HG03469 (cell line): ENCODE measurements at regions not wholly inside any gene's neighbourhood (a gene's known extent, or its start where the extent isn't known, plus 50 kb on each side); places are given as distances from the start of the nearest gene placed in this dataset.
A peak's percentile ranks its signal among the peaks of the same experiment; 100 is the strongest.
"Not testable (repeated sequence)": the region's sequence is repeated elsewhere in the genome, so short reads cannot be mapped to it uniquely, and the experiment has no call there.

Experiments
- ATAC-seq: cut with Tn5 transposase; IDR thresholded peaks from one replicate; pipeline ENCODE4 v1.9.1; 2021; ENCODE audit warnings: mild to moderate bottlenecking, moderate library complexity, moderate number of reproducible peaks; ENCODE audit not compliant: unreplicated experiment

DNA sequence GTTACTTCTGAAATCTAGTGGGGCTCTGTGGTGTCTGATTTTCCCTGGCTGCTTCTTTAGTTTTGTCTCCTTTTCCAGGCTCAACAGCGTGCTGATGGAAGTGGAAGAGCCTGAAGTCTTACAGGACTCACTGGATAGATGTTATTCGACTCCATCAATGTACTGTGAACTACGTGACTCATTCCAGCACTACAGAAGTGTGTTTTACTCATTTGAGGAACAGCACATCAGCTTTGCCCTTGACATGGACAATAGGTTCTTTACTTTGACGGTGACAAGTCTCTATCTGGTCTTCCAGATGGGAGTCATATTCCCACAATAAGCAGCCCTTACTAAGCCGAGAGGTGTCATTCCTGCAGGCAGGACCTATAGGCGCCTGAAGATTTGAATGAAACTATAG is 51.1 kb downstream of the NBPF8 start:
- ATAC-seq: not testable (repeated sequence)

DNA sequence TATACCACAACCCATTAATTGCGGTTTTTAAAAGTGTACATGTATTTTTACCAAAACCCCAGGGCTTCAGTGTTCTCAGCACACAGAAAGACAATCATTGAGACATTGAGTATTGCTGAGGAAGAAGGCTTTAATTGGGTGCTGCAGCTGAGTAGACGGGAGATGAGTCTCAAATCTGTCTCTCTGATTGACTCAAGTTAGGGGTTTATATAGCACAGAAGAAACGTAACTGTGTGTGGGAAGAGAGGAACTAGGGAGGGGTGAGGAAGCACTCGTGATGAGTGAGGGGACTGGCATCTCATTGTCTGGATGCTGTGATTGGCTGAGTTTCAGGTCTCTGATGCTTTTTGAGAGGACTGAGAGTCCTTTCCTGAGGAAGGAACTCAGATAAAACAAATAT is 62.8 kb downstream of the NBPF8 start:
- ATAC-seq: not testable (repeated sequence)

- ATAC-seq: not testable (repeated sequence)
Measured at GRCh38 chr1:120478400-120478799, 63.6 kb downstream of the NBPF8 start.

DNA sequence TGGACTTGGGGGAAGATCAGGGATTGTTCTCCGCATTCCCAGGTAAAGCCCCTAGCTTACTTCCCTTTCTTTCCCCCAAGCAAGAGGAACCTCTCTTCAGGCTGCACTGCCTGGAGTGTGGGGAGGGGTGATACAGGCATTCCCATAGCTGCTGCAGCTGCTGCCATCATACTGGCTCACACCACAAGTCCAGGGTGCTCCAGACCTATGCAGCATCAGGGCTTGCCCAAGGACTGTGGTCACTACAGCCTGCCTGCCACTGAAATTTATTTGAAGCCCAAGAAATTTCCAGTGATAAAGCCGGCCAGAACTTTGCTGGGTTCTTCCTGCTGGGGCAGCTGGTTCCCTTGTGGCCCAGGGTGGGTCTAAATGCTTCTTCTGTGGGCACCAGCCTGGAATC is 72.7 kb downstream of the NBPF8 start:
- not testable (repeated sequence) for ATAC-seq

DNA sequence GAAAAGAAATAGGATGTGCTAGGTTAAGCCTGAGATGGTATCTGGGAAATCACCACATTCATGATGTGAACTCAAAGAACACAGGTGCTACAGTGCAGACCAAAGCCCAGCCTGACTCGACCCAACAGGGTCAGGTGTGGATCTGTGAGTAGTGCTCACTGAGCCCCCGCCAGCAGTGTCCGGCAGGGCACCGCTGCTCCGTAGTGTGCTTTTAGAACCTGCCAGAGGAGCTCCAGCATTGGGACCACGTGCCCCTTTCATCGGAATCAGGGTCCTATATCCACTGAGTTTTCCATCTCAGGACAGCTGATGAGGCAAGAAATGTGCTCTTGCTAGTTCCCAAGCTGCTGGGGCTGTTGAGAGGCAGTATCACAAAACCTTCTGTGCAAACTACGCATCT is 74.4 kb downstream of the NBPF8 start:
- ATAC-seq: not testable (repeated sequence)

GRCh38 chr1:120497145-120497544 is 82.3 kb downstream of the NBPF8 start:
- ATAC-seq: not testable (repeated sequence)

DNA sequence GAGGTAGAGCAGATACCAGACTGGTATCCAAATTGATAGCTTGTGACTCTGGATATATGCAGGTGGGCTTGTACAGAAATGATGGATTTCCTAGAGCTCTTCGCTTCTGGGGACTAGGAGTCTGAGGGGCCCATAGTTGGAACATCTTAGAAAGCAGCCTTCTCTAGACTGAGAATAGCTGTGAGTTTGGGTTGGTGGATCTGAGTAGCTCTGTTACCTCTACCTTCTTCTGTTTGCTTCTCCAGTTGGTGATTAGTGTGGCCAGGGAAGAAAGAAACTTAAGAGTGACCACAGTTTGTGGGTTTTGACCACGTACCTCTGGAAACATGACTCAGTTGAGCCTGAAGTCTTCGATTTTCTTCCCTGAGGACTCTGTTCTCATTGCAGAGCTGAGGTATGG is 88.4 kb downstream of the NBPF8 start:
- ATAC-seq: not testable (repeated sequence)

GRCh38 chr1:120506352-120506751 is 91.5 kb downstream of the NBPF8 start:
- not testable (repeated sequence) for ATAC-seq

DNA sequence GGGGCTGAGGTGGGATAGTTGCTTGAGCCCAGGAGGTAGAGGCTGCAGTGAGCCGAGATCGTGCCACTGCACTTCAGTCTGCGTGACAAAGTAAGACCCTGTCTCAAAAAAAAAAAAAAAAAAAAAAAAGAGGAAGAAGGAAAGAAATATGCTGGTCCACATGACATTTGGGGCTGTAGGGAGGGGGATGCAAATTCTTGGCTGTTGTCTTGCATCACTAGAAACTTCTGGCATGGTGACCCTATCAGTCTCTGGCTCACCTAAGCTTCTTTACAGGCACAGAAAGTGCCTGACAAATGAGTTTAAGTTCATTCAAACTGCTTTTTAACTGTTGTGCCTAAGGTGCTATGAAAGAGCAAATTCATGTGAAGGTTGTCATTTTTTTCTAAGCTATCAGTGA is 93.5 kb downstream of the NBPF8 start:
- ATAC-seq: not testable (repeated sequence)

DNA sequence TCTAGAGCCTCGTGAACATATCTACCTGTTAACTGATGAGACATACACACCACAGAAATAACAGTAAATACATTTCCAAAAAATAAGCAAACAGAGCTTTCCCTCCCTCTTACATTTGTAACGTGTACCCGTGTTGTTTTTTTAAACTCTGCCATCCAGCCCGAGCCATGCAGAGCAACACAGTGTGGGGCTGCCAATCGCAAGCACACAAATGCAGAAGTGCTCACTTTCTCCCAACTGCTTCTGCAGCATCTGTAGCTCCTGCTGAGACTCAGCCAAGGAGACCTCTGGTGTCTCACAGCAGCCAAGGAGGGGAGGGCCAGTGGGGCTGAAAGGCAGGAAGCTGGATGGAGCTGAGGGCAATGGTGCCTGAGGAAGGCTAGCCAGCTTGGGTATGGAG is 94.4 kb downstream of the NBPF8 start:
- ATAC-seq: not testable (repeated sequence)

- ATAC-seq: not testable (repeated sequence)
Measured at GRCh38 chr1:120513099-120513498, 98.3 kb downstream of the NBPF8 start.

DNA sequence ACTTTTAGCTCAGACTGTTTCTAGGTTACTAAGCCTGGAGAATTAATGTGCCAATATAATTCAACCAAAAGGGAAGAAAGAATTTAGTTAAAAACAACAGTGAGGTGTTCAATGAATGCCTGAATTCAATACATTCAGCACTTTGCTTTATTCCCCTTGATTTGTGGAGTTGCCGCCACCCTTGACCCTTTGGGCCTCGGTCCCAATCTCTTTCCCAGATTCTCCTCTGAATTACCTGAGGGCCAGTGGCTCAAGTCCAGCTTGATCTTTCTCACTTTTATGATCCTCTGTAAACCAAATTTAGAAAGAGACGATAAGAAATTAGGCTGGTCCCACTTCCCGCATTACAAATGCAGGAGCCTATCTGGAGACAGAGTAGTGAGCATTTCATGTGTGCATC is 98.7 kb downstream of the NBPF8 start:
- ATAC-seq: not testable (repeated sequence)

DNA sequence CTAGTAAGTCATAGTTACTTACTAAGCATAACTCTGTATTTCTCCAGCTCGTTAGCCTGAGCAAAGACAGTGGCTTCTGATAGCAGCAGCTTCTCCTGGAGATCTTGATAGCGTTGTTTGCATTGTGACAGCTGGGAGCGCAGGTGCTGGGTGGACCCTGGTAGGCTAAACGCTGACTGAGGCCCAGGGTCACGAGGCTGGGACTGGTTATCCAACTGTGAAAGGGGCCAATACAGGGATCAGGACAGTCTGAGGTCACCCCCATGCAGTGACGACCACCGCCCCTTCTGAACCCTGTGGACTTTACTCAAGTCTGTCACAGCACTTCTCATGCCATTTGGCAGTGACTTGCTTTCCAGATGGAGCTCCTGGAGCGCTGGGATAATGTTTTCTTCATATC is 104.4 kb downstream of the NBPF8 start:
- not testable (repeated sequence) for ATAC-seq

DNA sequence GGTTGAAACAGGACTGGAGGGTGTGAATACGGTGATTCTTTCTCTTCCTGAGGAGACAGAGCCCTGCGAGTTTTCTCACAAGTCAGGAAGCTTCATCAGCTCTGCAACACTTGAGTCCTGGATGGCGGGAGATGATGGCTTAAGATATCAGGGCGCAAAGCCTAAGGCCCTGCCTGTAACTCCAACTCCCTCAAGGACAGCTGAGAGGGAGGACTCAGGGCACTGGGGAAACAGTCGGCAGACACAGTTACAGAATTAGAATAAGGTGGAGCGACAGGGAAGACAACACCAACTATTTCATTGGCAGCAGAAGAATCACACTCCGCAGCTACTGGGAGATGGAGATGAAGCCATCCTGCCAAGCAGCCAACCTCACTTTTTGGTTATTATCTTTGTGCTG is 109.6 kb downstream of the NBPF8 start:
- not testable (repeated sequence) for ATAC-seq

GRCh38 chr1:120525386-120525785 is 110.6 kb downstream of the NBPF8 start:
- ATAC-seq: not testable (repeated sequence)

- not testable (repeated sequence) for ATAC-seq
Measured at GRCh38 chr1:120529475-120530089, 114.7 kb downstream of the NBPF8 start.

GRCh38 chr1:120531455-120531854 is 116.6 kb downstream of the NBPF8 start:
- not testable (repeated sequence) for ATAC-seq

DNA sequence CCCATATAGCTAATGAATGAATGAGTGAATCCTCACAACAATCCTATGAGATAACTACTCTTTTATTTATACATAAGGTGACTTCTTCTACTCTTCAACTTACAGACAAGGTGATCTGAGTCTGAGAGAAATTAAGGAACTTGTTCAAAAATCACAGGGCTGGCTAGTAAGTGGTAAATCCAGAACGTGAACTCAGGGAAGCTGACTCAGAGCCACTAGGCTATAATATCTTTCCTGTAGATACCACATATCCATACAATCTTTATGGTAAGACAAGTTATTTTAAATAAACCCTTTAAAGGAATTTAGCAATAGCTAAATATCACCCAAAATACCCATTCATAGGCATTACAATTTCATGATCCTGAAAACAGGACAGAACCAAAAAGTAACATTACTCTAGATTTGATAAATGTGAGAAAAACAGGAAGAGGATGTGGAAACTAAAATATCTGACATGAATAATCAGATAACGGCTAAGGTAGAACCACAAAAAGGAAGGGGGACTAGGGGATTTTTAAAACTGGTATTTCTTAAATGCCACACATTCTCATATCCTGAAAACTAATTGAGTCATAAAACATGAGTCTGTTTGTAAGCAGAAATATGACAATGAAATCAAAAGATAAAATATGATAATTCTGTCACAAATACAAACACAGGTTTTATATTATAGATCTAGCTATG is 119.7 kb downstream of the NBPF8 start:
- ATAC-seq: peak; percentile 38

GRCh38 chr1:120535052-120535451 is 120.2 kb downstream of the NBPF8 start:
- peak; percentile 63 for ATAC-seq

GRCh38 chr1:120541394-120541793 is 126.6 kb downstream of the NBPF8 start:
- ATAC-seq: not testable (repeated sequence)

DNA sequence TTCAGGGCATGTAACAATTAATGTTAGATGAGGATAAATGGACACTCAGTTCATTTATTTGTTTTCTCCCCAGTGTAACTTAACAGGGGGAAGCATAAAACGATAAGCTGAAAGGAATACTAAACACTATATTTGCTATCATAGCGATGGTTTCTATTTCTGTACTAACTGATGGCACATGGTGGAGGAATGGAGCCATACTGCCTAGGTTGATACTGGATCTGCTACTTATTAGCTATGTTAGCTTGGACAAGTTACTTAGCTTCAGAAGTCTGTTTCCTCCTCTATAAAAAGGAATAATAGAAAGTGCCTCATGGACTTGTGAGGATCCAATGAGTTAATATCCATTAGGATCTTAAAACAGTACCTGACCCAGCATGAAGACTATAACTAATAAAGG is 127.5 kb downstream of the NBPF8 start:
- not testable (repeated sequence) for ATAC-seq

GRCh38 chr1:120542940-120543339 is 128.1 kb downstream of the NBPF8 start:
- ATAC-seq: not testable (repeated sequence)
